ENCODE measurements at regions not wholly inside any gene's neighbourhood (a gene's known extent, or its start where the extent isn't known, plus 50 kb on each side); places are given as distances from the start of the nearest gene placed in this dataset.

DNA sequence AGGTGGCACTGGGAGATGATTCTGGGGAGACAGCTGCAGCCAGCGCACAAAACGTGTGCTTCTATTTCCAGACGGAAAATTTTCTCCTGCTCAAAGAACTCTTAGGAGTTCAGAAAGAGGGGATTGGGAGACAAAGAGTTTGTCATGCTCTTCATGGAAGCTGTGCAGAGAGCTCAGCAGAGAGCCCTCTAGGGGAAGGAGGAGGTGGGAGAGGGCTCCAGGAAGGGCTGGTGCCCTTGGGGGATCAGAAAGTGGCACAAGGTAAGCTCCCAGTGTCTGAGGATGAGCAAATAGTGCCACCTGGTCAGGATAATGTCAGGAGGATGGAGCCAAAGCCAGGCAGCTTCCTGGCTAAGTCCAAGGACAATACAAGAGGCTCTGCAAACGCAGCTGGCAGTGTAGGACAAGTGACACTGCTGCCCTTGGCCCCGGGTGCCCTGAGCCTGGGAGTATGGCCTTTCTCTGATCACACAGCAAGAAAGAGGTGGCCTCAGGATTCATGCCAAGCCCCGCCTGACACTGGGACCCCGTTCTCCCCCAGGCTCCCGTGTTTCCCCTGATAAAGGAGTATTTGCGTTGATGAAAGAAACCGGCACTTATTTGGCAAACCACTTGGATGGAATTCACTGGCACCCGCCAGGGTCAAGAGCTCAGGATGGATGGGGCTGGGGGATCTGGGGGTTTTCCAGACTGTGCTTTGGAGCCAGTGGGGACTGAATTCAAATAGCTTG is 254.0 kb downstream of the PTPRU start:
- DNase-seq (ENCODE audit: low spot score) (no peak), ATAC-seq (no peak)

DNA sequence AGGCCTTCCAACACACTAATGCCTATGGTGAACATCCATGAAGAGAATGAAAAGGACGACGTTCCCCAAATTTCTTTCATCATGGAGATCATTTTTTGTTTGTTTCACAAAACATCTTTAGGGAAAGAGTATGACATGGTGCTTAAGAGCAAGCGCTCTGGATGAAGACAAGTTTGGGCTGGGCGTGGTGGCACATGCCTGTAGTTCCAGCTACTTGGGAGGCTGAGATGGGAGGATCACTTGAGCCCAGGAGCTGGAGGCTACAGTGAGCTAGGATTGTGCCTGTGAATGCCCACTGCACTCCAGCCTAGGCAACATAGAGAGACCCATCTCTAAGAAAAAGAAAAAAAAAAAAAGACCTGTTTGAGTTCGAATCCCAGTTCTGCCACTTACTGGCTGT is 253.1 kb downstream of the PTPRU start:
- ATAC-seq: no peak
- no peak for DNase-seq (ENCODE audit: low spot score)

DNA sequence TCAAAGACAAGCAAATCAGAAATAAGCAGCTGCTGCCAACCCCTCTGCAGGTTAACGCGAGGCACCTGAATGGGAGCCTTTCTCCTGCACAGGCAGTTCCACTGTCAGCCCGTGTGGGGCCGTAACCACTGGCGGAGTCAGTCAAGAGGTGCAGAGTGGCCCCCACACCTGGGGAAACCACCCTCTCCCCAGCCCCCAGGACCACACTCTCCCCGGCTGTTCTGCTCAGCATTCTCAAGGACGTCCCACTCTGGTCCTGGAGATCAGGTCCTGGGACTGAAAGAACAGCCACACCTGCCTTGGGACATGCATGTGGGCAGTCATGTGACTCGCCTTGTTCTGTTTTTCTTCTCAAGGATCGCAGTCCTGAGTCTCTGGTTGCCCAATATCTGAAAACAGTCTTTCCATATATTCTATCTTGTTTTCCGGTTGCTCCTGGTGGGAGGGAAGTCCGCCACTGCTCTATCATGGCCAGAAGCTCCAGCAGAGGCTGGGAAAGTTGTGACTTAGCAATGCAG is 252.5 kb downstream of the PTPRU start:
- no peak for ATAC-seq
- no peak for DNase-seq (ENCODE audit: low spot score)

DNA sequence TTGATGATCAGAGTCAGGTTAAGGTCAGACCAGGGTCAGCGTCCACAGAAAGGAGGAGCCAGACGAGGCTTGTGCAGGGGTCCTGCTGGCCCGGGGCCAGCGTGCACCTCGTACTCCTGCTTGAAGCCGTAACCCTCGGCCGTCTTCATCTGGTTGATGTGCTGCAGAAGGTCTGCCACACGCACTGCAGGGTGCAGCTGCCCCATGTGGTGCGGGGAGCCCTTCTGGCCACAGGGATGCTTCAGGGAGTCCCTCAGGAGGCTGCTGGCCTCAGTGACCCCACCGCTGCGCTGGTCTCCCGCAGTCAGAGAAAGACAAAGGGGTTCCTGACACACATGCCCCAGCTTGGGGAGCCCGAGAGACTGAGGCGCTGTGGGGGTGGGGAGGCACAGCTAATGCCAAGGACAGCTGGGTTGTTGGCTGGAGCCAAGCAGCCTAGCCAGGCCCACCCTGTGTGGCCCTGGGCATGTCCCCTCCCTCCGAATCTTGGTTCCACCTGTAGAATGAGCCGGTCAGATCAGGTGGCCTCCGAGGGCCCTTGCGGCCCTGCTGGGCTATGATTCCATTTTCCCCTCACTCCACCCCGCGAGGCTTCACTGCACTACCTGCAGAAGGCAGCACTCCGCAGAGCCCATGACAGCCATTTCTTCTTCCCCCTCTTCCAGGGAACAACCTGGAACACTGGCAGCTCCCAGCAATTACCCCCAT is 251.9 kb downstream of the PTPRU start:
- no peak for DNase-seq (ENCODE audit: low spot score)
- no peak for ATAC-seq

DNA sequence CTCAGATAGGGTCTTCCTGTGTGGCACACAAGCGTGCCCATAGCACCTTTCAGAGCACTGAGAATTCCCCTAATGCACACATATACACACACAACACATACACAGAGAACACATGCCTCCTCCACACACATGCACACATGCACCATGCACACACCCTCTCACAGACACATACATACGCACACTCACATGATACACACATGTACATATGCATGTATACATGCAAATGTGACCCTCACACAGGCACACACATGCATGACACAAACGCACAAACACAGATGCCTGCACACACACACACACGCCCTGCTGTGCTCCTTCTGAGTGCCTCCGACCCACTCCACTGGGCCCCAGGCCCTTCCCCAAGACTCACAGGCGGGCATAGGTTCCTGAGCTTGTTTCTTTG is 251.0 kb downstream of the PTPRU start:
- ATAC-seq (no peak), DNase-seq (ENCODE audit: low spot score) (no peak)

DNA sequence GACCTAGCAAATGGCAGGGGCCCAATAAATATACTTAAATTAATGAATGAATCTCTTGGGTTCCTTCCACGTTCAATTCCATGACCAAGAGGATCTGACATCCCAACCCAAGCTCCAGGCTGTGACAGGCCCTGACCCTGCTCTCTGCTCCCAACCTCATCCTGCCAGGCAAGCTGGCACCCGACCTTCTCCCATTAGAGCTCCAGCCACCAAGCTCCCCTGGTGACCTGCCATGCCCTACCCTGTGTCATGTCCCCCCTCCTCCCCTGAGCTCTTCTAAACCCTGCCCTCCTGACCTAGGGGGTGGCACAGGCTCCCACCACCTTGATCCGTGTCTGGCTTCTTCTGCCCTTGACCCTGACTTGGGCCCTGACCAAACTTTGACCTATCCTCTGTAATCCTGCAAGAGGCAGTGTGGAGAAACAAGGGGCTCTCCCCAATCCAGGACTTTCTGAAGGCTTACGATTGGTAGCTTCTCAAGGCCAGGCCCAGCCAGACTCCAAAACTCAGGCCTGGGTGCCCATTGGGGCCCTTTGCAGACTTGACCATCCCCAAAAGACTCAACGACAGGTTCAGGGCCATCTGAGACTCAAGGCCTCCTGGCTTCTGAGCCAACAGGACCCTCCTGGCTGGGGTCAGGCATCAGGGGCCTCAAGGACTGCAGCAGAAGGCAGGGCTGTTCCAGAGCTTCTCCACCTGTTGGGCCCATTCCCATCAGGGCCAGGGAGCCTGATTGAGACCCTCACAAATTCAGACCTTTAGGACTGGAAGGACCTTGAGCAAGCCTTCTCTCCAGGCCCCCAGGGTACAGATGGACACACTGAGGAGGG is 249.0 kb downstream of the PTPRU start:
- ATAC-seq (no peak), DNase-seq (ENCODE audit: low spot score) (no peak)

DNA sequence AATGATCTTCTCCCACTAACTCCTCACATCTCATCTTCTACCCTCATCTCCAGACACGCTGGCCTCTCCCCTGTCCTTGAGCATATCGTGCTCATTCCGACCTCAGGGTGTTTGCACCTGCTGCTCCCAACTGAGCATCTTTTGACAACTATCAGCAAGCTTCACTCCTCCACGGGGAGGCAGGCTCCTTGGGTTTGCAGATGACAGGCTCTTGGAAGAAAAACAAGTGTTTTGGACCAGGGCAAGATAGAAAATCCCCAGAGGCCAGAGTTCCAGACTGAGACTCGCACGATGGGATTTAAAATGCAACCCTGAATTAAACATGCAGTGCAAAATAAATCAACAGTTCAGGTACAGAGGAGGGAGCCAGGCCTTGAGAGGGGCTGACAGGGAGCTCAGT is 246.7 kb downstream of the PTPRU start:
- DNase-seq (ENCODE audit: low spot score) (no peak), ATAC-seq (no peak)

DNA sequence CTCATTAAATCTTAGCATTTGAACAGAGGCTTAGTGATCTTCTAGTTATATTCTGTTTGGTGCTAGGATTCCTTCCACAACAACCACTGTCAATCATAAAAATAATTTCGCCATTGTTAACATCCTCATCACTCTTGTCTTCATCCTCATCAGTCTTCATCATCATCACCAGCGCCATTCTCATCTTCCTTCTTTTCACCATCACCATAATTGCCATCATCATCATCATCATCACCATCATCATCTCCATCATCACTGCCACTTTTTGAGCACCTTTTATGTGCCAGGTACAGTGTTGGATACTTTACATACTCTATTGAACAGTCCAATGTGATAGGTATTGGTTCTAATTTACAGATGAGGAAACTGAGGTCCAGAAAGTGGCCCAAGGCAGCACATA is 245.7 kb downstream of the PTPRU start:
- ATAC-seq: no peak

DNA sequence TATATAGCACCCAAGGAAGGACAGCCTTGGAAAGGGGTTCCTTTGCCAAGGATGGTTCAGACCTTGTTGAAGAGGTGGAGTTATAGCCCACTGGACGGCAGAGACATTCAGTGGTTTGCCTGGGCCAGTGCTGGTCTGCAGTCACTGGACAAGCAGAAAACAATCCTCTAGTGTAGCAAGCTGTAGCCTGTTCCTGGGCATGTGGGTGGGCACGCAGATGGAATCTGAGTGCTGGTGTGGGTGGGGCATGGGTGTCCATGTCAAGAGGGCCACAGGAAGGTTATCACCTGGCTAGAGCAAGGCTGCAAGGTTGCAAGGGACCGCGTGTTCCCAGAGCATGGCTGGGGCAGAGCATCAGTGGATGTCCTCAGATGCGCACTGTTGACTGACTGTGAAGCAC is 244.7 kb downstream of the PTPRU start:
- no peak for ATAC-seq
- DNase-seq (ENCODE audit: low spot score): no peak

More for the DNA sequence above, 245.7 kb downstream of the PTPRU start:
- DNase-seq (ENCODE audit: low spot score): no peak

DNA sequence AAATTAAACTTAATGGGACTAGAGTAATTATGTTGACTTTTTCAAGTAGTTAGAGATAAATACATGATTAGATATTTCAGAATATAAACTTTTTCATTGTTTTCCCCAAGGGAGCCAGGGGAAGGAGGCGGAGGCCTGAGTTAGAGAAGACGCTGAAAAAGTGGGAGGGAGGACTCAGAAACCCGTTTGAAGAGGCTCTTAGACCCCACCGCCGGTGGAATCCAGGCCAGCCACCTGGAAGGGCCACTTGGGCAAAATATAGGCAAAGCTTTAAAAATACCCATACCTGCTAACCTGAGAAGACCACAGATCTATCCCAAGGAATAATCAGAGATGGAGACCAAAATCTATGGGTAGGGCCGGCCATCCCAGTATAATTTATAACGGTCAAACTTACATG is 242.6 kb downstream of the PTPRU start:
- ATAC-seq: no peak
- no peak for DNase-seq (ENCODE audit: low spot score)

DNA sequence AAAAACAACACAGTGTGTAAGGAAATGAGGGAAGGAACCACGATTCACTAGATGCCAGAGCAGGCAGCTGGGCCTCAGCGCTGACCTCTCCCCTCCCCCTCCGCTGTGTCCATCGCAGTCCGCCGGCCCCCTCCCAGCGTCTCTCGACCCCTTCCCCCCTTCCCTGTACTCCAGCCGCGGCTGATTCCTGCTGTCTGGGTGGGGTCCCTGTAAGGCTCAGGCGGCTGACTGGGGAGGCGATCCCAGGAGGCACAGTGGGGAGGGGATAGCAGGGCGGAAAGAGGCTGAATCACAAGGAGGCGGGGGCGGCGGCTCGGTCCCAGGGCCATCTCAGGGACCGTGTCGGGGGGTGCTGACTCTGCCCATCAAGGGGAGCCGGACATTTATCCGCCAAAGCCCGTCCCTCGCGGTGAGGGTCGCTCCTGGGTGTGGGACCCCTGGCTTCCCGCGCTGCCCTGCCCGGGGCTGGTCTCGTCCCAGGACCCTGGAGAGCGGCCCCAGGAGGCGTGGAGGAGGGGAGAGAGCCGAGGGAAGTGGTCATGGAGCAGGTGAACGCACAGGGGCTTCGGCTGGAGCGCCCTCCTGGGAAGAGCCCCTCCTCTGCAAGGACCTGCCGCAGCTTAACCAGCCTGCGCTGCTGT is 241.9 kb downstream of the PTPRU start:
- no peak for DNase-seq (ENCODE audit: low spot score)
- ATAC-seq: no peak

DNA sequence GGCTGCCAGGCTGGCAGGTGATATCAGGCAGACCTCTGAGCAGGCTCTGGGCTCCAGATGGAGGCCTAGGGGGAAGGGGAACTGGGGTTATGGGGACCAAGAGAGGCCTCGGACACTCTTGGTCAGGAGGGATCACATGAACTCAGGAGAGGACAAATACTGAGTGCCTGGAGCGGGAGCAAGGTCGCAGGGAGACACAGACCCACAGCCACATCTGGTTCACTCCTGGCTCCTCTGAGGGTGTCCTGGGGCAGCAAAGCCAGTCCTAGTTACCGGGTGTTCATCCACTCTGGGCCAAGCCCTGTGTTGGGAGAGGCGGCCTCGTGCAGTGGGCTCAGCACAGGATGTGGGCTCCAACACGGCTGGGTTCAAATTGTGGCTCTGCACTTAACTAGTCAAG is 239.0 kb downstream of the PTPRU start:
- no peak for ATAC-seq
- DNase-seq (ENCODE audit: low spot score): no peak

DNA sequence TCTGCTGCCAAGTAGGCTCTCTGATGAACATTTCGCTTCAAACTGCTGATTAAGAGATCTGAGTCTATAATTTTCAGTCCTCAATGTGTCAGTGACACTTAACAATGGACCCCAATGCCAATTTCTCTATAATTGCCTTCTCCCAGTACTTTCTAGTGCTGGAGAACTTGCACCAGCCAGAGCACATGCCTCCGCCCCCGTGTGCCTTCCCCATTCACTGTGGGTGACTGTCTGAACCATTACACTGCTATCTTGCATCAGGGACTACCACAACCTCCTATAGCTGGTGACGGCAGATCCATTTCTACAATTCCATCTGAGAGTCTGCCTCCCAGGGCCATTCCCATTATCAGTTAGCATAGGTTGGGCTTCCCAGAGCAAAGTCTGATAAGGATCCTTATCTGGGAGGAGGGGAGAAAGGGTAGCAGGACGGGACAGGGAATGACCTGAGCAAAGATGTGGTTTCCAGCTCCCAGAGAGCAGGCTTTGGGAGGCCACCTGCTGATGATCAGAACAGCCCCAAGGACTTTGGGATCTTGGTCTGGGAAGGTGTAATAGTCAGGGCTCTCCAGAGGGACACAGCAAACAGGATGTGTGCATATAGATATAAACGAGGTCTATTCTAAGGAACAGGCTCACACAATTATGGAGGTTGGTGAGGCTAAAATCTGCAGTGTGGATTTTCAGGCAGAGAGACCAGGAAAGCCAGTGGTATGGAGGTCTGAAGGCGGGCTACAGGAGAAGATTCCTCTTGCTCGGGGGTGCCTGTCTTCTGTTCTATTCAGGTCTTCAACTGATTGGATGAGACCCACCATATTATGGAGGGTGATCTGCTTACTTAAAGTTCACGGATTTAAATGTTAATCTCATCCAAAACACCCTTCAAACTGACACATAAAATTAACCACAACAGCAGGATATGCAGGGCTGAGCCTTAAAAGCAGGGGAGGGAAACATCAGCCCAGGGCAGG is 238.2 kb downstream of the PTPRU start:
- ATAC-seq: no peak
- no peak for DNase-seq (ENCODE audit: low spot score)

DNA sequence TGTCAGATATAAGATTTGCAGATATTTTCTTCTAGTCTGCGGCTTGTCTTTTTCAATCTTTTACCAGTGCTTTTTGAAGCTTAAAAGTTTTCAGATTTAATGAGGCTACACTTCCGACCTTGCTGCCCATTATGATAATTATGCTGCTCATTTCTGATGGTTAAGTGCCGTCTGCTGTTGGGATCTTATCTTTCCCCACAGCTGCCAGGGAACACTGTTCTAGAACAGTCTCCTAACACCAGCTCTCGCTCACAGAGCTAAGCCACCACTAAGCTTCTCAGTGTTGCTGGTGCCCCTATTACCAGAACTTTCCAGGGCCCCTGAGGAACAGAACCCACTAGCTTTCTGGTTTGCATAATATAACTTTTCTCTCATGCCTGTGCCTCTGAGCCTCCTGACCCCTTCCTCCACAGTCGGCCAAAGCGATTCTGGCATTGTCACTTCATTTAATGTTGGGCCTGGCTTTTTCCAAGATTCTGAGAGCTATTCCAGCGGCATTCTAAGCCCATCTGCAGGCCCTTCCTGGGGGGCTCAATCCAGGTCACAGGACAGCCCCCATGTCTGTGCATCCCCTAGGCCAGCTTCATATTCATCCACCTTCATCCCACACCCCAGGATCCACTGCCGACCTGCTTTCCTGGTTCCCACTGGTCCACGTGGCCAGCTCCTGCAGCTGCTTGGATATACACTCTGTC is 237.0 kb downstream of the PTPRU start:
- DNase-seq (ENCODE audit: low spot score) (no peak), ATAC-seq (no peak)

DNA sequence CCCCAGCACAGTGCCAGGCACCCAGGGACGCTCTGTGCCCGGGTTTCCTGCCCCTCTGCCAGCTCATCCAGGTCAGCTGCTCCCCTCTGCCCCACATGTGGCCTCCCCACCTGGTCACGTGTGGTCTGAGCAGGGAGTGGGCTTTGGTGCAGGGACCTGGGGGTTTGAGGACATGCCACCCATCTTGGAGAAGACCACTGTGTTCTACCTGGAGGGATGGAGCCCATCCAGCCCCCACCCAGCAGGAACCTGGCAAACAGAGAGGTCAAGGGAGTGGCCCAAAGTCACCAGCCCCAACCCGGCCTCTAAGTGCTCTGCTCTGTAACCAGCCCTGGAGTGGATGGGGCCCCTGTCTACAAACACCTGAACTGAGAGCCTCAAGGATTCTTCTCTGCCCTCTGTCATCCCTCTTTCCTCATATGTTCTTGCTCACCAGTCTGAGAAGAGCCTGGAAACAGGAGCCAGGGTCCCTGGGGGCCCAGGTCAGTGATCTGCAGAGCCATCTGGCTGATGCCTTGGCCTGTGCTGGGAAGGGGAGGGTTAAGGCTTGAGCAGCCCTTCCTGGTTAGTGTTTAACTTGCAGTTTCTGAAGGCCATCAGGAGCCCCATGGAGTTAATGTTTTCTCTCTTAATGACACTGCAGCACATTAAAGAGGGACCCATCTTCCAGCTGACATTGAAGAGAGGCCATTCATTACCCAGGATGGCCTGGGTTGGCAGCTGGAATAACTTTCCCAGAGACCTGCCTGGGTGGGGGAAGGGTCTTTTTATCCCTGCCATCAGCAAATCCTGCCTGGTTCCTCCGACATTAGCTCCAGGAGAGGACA is 235.4 kb downstream of the PTPRU start:
- DNase-seq (ENCODE audit: low spot score): no peak
- peak; percentile 46 for ATAC-seq

DNA sequence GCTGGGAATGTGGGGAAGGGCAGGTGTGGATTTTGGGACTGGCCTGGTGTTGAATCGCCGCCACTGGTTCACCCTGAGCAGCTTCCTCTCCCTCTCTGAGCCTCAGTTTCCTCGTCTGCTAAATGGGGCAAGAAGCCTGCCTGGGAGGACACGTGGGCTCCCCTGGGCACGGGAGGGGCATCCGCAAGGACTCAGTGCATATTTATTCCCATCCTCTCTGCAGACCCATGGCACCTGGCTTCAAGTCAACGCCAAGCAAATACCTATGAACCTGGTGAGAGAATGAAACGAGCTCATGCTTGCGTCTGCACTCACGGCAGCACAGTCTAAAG is 234.4 kb downstream of the PTPRU start:
- ATAC-seq (no peak), DNase-seq (ENCODE audit: low spot score) (no peak)

DNA sequence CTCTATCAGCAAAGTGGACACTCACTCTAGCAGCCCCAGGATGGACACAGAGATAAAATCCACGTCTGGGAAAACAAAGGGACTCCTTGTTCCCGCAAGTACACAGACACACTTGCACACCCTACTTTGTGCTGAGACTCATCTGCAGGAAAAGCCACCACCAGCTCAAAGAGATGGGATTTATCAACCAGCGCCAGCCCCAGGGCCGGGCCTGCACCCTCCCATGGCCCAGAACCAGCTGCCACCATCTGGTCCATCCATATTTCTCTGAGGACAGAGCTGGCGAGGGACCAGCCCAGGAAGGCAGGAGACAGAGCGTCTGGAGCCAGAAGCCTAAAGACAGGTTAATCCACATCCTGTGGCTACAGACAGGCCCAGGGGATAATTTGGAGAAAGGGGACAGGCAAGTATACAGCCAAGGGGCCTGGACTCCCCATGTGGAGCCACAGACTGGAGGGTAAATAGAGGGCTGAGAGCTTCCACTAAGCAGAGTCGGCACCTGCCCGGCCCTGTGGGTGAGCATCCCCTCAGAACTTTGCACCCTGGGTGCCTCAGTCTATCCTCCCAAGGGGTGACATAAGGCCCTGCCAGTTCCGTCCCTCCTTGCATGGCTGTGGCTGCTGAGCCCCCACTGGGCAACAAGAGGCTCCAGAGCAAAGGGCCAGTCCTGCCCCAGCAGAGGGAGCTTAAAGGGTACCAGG is 233.9 kb downstream of the PTPRU start:
- DNase-seq (ENCODE audit: low spot score) (no peak), ATAC-seq (no peak)

DNA sequence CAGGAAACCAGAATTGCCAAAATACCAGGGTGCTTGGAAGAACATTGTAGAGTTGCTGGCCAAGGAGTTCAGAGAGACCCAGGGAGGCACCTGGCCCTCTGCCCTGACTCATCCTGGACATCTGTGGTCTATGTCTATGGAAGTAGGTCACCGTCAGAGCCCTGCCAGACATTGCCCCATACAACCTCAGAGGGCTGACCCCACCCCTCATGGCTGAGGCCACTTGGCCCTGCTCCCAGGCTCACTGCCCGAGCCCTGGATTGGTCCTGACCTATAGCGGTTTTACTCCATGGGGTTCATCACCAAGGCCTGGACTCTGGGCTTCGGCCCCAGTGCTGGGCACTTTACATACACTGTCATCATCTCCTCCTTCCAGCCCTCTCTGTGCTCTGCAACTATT is 233.1 kb downstream of the PTPRU start:
- ATAC-seq (peak; percentile 91), DNase-seq (ENCODE audit: low spot score) (peak; percentile 84)
